ENCODE measurements at regions not wholly inside any gene's neighbourhood (a gene's known extent, or its start where the extent isn't known, plus 50 kb on each side); places are given as distances from the start of the nearest gene placed in this dataset.
"Not testable (repeated sequence)": the region's sequence is repeated elsewhere in the genome, so short reads cannot be mapped to it uniquely, and the experiment has no call there.

GRCh38 chr5:8825139-8825757, 720.6 kb downstream of the SEMA5A start:
- no peak overlapping the region for H3K27ac ChIP-seq (ENCODE audit: low read depth, low read length)

GRCh38 chr5:8826508-8826907, 719.4 kb downstream of the SEMA5A start:
- no peaks in the 10 kb centered on the region for H3K27me3 ChIP-seq (ENCODE audit: control insufficient read depth, insufficient read depth, low read length)
- H3K36me3 ChIP-seq (ENCODE audit: control insufficient read depth, insufficient read depth, low read length) = no peaks in the 10 kb centered on the region
- no peak overlapping the region for H3K27ac ChIP-seq (ENCODE audit: low read depth, low read length)
- H3K9me3 ChIP-seq (ENCODE audit: control insufficient read depth, insufficient read depth, low read length) = no peaks in the 10 kb centered on the region
- no peak overlapping the region for H3K4me3 ChIP-seq (ENCODE audit: low read depth, low read length)
- no peak overlapping the region for H3K9ac ChIP-seq (ENCODE audit: low read depth, low read length)
- H3K4me1 ChIP-seq (ENCODE audit: control insufficient read depth, insufficient read depth, low read length) = no peaks in the 10 kb centered on the region

More at GRCh38 chr5:8825139-8825757, 720.6 kb downstream of the SEMA5A start:
- no peak overlapping the region for H3K9ac ChIP-seq (ENCODE audit: low read depth, low read length)
- no peaks in the 10 kb centered on the region for H3K4me1 ChIP-seq (ENCODE audit: control insufficient read depth, insufficient read depth, low read length)
- H3K36me3 ChIP-seq (ENCODE audit: control insufficient read depth, insufficient read depth, low read length) = no peaks in the 10 kb centered on the region
- no peaks in the 10 kb centered on the region for H3K27me3 ChIP-seq (ENCODE audit: control insufficient read depth, insufficient read depth, low read length)
- no peaks in the 10 kb centered on the region for H3K9me3 ChIP-seq (ENCODE audit: control insufficient read depth, insufficient read depth, low read length)
- no peak overlapping the region for H3K4me3 ChIP-seq (ENCODE audit: low read depth, low read length)

GRCh38 chr5:8827696-8828095, 718.2 kb downstream of the SEMA5A start:
- Histone ChIP-seq H3K4me3 (ENCODE audit: low read depth, low read length) (no peak overlapping the region), H3K9ac (ENCODE audit: low read depth, low read length) (no peak overlapping the region), H3K9me3 (ENCODE audit: control insufficient read depth, insufficient read depth, low read length) (no peaks in the 10 kb centered on the region), H3K27ac (ENCODE audit: low read depth, low read length) (peak overlapping the region; percentile 17), H3K36me3 (ENCODE audit: control insufficient read depth, insufficient read depth, low read length) (no peaks in the 10 kb centered on the region), H3K4me1 (ENCODE audit: control insufficient read depth, insufficient read depth, low read length) (no peaks in the 10 kb centered on the region), H3K27me3 (ENCODE audit: control insufficient read depth, insufficient read depth, low read length) (no peaks in the 10 kb centered on the region)

GRCh38 chr5:8828596-8829322, 717.1 kb downstream of the SEMA5A start:
- no peak overlapping the region for H3K9ac ChIP-seq (ENCODE audit: low read depth, low read length)

GRCh38 chr5:8829323-8830029, 716.4 kb downstream of the SEMA5A start:
- no peaks in the 10 kb centered on the region for H3K9me3 ChIP-seq (ENCODE audit: control insufficient read depth, insufficient read depth, low read length)
- H3K27ac ChIP-seq (ENCODE audit: low read depth, low read length) = peak overlapping the region; percentile 65
- no peak overlapping the region for H3K4me3 ChIP-seq (ENCODE audit: low read depth, low read length)
- no peaks in the 10 kb centered on the region for H3K27me3 ChIP-seq (ENCODE audit: control insufficient read depth, insufficient read depth, low read length)
- H3K4me1 ChIP-seq (ENCODE audit: control insufficient read depth, insufficient read depth, low read length) = no peaks in the 10 kb centered on the region
- H3K9ac ChIP-seq (ENCODE audit: low read depth, low read length) = no peak overlapping the region
- H3K36me3 ChIP-seq (ENCODE audit: control insufficient read depth, insufficient read depth, low read length) = no peaks in the 10 kb centered on the region

More at GRCh38 chr5:8828596-8829322, 717.1 kb downstream of the SEMA5A start:
- no peak overlapping the region for H3K4me3 ChIP-seq (ENCODE audit: low read depth, low read length)
- peak overlapping the region; percentile 58 for H3K27ac ChIP-seq (ENCODE audit: low read depth, low read length)
- H3K9me3 ChIP-seq (ENCODE audit: control insufficient read depth, insufficient read depth, low read length) = no peaks in the 10 kb centered on the region
- H3K4me1 ChIP-seq (ENCODE audit: control insufficient read depth, insufficient read depth, low read length) = no peaks in the 10 kb centered on the region
- H3K36me3 ChIP-seq (ENCODE audit: control insufficient read depth, insufficient read depth, low read length) = no peaks in the 10 kb centered on the region
- no peaks in the 10 kb centered on the region for H3K27me3 ChIP-seq (ENCODE audit: control insufficient read depth, insufficient read depth, low read length)

- Histone ChIP-seq H3K9ac (ENCODE audit: low read depth, low read length) (no peak overlapping the region), H3K4me1 (ENCODE audit: control insufficient read depth, insufficient read depth, low read length) (no peaks in the 10 kb centered on the region), H3K27ac (ENCODE audit: low read depth, low read length) (no peak overlapping the region), H3K36me3 (ENCODE audit: control insufficient read depth, insufficient read depth, low read length) (no peaks in the 10 kb centered on the region), H3K9me3 (ENCODE audit: control insufficient read depth, insufficient read depth, low read length) (no peaks in the 10 kb centered on the region), H3K4me3 (ENCODE audit: low read depth, low read length) (no peak overlapping the region), H3K27me3 (ENCODE audit: control insufficient read depth, insufficient read depth, low read length) (no peaks in the 10 kb centered on the region)
These were observed 714.6 kb downstream of the SEMA5A start for GRCh38 chr5:8831251-8831650.

- H3K36me3 ChIP-seq (ENCODE audit: control insufficient read depth, insufficient read depth, low read length) = no peaks in the 10 kb centered on the region
- H3K27ac ChIP-seq (ENCODE audit: low read depth, low read length) = no peak overlapping the region
- no peaks in the 10 kb centered on the region for H3K4me1 ChIP-seq (ENCODE audit: control insufficient read depth, insufficient read depth, low read length)
- no peak overlapping the region for H3K4me3 ChIP-seq (ENCODE audit: low read depth, low read length)
- H3K9me3 ChIP-seq (ENCODE audit: control insufficient read depth, insufficient read depth, low read length) = no peaks in the 10 kb centered on the region
- H3K9ac ChIP-seq (ENCODE audit: low read depth, low read length) = no peak overlapping the region
- no peaks in the 10 kb centered on the region for H3K27me3 ChIP-seq (ENCODE audit: control insufficient read depth, insufficient read depth, low read length)
These were observed 714.0 kb downstream of the SEMA5A start for GRCh38 chr5:8831854-8832253.

GRCh38 chr5:8839361-8840055, 706.4 kb downstream of the SEMA5A start:
- Histone ChIP-seq H3K4me1 (ENCODE audit: control insufficient read depth, insufficient read depth, low read length) (no peaks in the 10 kb centered on the region), H3K27me3 (ENCODE audit: control insufficient read depth, insufficient read depth, low read length) (no peaks in the 10 kb centered on the region), H3K27ac (ENCODE audit: low read depth, low read length) (no peak overlapping the region), H3K4me3 (ENCODE audit: low read depth, low read length) (no peak overlapping the region), H3K9me3 (ENCODE audit: control insufficient read depth, insufficient read depth, low read length) (0 out of 2 replicates have a peak, but pooled peaks cover 4% of the 10 kb centered on the region), H3K9ac (ENCODE audit: low read depth, low read length) (no peak overlapping the region), H3K36me3 (ENCODE audit: control insufficient read depth, insufficient read depth, low read length) (no peaks in the 10 kb centered on the region)

GRCh38 chr5:8840237-8840636, 705.6 kb downstream of the SEMA5A start:
- H3K9me3 ChIP-seq (ENCODE audit: control insufficient read depth, insufficient read depth, low read length) = 0 out of 2 replicates have a peak, but pooled peaks cover 4% of the 10 kb centered on the region
- no peak overlapping the region for H3K27ac ChIP-seq (ENCODE audit: low read depth, low read length)
- H3K27me3 ChIP-seq (ENCODE audit: control insufficient read depth, insufficient read depth, low read length) = no peaks in the 10 kb centered on the region
- no peak overlapping the region for H3K9ac ChIP-seq (ENCODE audit: low read depth, low read length)
- no peaks in the 10 kb centered on the region for H3K36me3 ChIP-seq (ENCODE audit: control insufficient read depth, insufficient read depth, low read length)
- H3K4me1 ChIP-seq (ENCODE audit: control insufficient read depth, insufficient read depth, low read length) = no peaks in the 10 kb centered on the region
- no peak overlapping the region for H3K4me3 ChIP-seq (ENCODE audit: low read depth, low read length)

GRCh38 chr5:8840746-8841145, 705.1 kb downstream of the SEMA5A start:
- H3K36me3 ChIP-seq (ENCODE audit: control insufficient read depth, insufficient read depth, low read length); H3K9ac ChIP-seq (ENCODE audit: low read depth, low read length); H3K4me3 ChIP-seq (ENCODE audit: low read depth, low read length); H3K27me3 ChIP-seq (ENCODE audit: control insufficient read depth, insufficient read depth, low read length); H3K27ac ChIP-seq (ENCODE audit: low read depth, low read length); H3K4me1 ChIP-seq (ENCODE audit: control insufficient read depth, insufficient read depth, low read length); H3K9me3 ChIP-seq (ENCODE audit: control insufficient read depth, insufficient read depth, low read length): not testable (repeated sequence)
